ENCODE measurements at regions not wholly inside any gene's neighbourhood (a gene's known extent, or its start where the extent isn't known, plus 50 kb on each side); places are given as distances from the start of the nearest gene placed in this dataset.

- dilution Hi-C loops (cut with HindIII; ENCODE audit: low sequenced_read_pairs, unreplicated experiment) (no loop called here), in situ Hi-C loops (cut with MboI; ENCODE audit: low sequenced_read_pairs) (no loop called here), intact Hi-C loops (cut with micrococcal nuclease) (no loop called here)
- Histone ChIP-seq H3K36me3 (ENCODE audit: control insufficient read depth, insufficient read depth, low read length) (no peaks in the 10 kb centered on the region), H3K14ac (replicated peaks; ENCODE audit: low read depth, low read length) (no peak overlapping the region), H2AK5ac (ENCODE audit: low read depth, low read length) (no peak overlapping the region), H2BK120ac (ENCODE audit: low read depth, low read length) (no peak overlapping the region), H4K5ac (ENCODE audit: low read depth, low read length) (no peak overlapping the region), H3K4me1 (ENCODE audit: control insufficient read depth, insufficient read depth, low read length) (no peaks in the 10 kb centered on the region), H2BK15ac (ENCODE audit: low read depth, low read length) (no peak overlapping the region), H4K20me1 (ENCODE audit: insufficient read depth, low read length) (no peaks in the 10 kb centered on the region), H4K91ac (ENCODE audit: insufficient read depth, low read depth, low read length) (no peak overlapping the region), H2BK5ac (ENCODE audit: low read depth, low read length, poor library complexity, severe bottlenecking) (no peak overlapping the region), H3K79me1 (ENCODE audit: low read depth in 1 of 2, low read length in 2 of 2) (no peaks in the 10 kb centered on the region), H2BK20ac (ENCODE audit: low read depth, low read length) (no peak overlapping the region), H3K56ac (ENCODE audit: extremely low read depth, insufficient read depth, low read length) (no peak overlapping the region), H4K8ac (ENCODE audit: low read depth in 2 of 2, low read length in 2 of 2) (no peak overlapping the region), H3K4me3 (ENCODE audit: insufficient read depth, low read depth, low read length) (no peak overlapping the region), H3K4me2 (ENCODE audit: low read depth, low read length) (no peak overlapping the region), H3K9me1 (ENCODE audit: insufficient read depth, low read length) (no peaks in the 10 kb centered on the region), H3K27me3 (ENCODE audit: control insufficient read depth, insufficient read depth, low read length) (no peaks in the 10 kb centered on the region), H2AK9ac (replicated peaks; ENCODE audit: low read depth, low read length, poor library complexity) (no peak overlapping the region), H3K9me3 (ENCODE audit: control insufficient read depth, insufficient read depth, low read length) (no peaks in the 10 kb centered on the region), H3K4ac (ENCODE audit: low read depth, low read length) (no peak overlapping the region), H2AFZ (replicated peaks; ENCODE audit: low read length, poor library complexity) (no peak overlapping the region), H3K23ac (ENCODE audit: low read depth, low read length) (no peak overlapping the region), H3K27ac (ENCODE audit: insufficient read depth, low read length) (no peak overlapping the region), H3K18ac (ENCODE audit: low read depth, low read length) (no peak overlapping the region), H3K9ac (ENCODE audit: low read depth, low read length) (no peak overlapping the region)
- ATAC-seq (ENCODE audit: low read depth) (no peak), DNase-seq (no peak)
- WGBS, 2 experiments (ENCODE audit: extremely low coverage in 2 of 2, insufficient read length in 1 of 2) = no CpG with 5 or more reads among the region's 2 CpGs
- ChIA-PET CTCF (no interaction called here), POLR2A (ENCODE audit: unreplicated experiment) (no interaction called here)
- BruUV-seq (replicated peaks) = no TSS peak
- TF ChIP-seq MAFK (IDR thresholded peaks at IDR 0.05; ENCODE audit: low read depth, low read length) (no peak), FOS (IDR thresholded peaks at IDR 0.05; ENCODE audit: low read depth, low read length) (no peak), CHD1 (IDR thresholded peaks at IDR 0.05; ENCODE audit: low read depth, low read length) (no peak), SMC3 (IDR thresholded peaks at IDR 0.05; ENCODE audit: low read depth, low read length) (no peak), NFE2L2 (IDR thresholded peaks at IDR 0.05; ENCODE audit: low read depth, low read length) (no peak), ELK1 (IDR thresholded peaks at IDR 0.05; ENCODE audit: borderline replicate concordance, low read depth, low read length) (no peak), BHLHE40 (IDR thresholded peaks at IDR 0.05; ENCODE audit: low read depth, low read length) (no peak), CTCF (conservative IDR thresholded peaks at IDR 0.05; ENCODE audit: low read depth, low read length) (no peak), RCOR1 (IDR thresholded peaks at IDR 0.05; ENCODE audit: insufficient replicate concordance, low read length) (no peak), RFX5 (IDR thresholded peaks at IDR 0.05; ENCODE audit: low read depth, low read length) (no peak), MXI1 (IDR thresholded peaks at IDR 0.05; ENCODE audit: borderline replicate concordance, low read depth, low read length) (no peak), CEBPB (IDR thresholded peaks at IDR 0.05; ENCODE audit: low read depth, low read length) (no peak), USF2 (IDR thresholded peaks at IDR 0.05; ENCODE audit: low read depth, low read length) (no peak), RAD21 (IDR thresholded peaks at IDR 0.05; ENCODE audit: low read length) (no peak)
These were observed 460.8 kb downstream of the RFC3 start for GRCh38 chr13:34278780-34279179.

Data from IMR-90 (cell line).